Naive thymus-derived CD4-positive, alpha-beta T cell (primary cell): ENCODE measurements at regions not wholly inside any gene's neighbourhood (a gene's known extent, or its start where the extent isn't known, plus 50 kb on each side); places are given as distances from the start of the nearest gene placed in this dataset.

Experiments used
- ATAC-seq: fragments of 150-1000 bp; cut with Tn5 transposase; 2 replicates; pipeline ENCODE4 v1.10.0; 2021; ENCODE audit warnings: mild to moderate bottlenecking, moderate library complexity
- CTCF ChIA-PET: fragments of 350-600 bp; sonication (Branson Sonifier 250); formaldehyde crosslinking; loops from one replicate; lab custom pipeline; 2021; ENCODE audit warnings: antibody characterized with exemption; lab: Charles Lee
- POLR2A ChIA-PET: fragments of 350-600 bp; sonication (Branson Sonifier 250); formaldehyde crosslinking; loops from one replicate; lab custom pipeline; 2021; ENCODE audit warnings: antibody characterized with exemption, inconsistent platforms; lab: Charles Lee
- DNase-seq, 9 donors: peaks; one replicate each; pipeline versions ENCODE4 v3.0.0 to v3.0.0-alpha.2; 2020 to 2022; ENCODE audit warnings: mixed read lengths in 1 of 9
- H3K27ac ChIP-seq: one replicate; pipeline ENCODE4 v1.7.0; 2013; ENCODE audit warnings: mild to moderate bottlenecking, low read depth, low read length, moderate library complexity
- H3K27me3 ChIP-seq, 2 donors: one replicate each; pipeline ENCODE4 v1.7.0; 2013; ENCODE audit warnings: low read length in 2 of 2, mild to moderate bottlenecking in 2 of 2, moderate library complexity in 2 of 2; ENCODE audit not compliant: control insufficient read depth in 2 of 2, insufficient read depth in 2 of 2
- H3K36me3 ChIP-seq, 3 experiments: 1 replicate in 2 of 3; 2 replicates in 1 of 3; pipeline ENCODE4 v1.7.0; 2013; ENCODE audit warnings: low read length in 3 of 3, mild to moderate bottlenecking in 3 of 3, moderate library complexity in 1 of 3; ENCODE audit not compliant: insufficient read depth in 3 of 3, control insufficient read depth in 2 of 3
- H3K4me1 ChIP-seq, 2 donors: one replicate each; pipeline ENCODE4 v1.7.0; 2013; ENCODE audit warnings: low read length in 2 of 2, mild to moderate bottlenecking in 2 of 2, moderate library complexity in 1 of 2; ENCODE audit not compliant: control insufficient read depth in 2 of 2, insufficient read depth in 2 of 2
- H3K4me3 ChIP-seq: 2 replicates; pipeline ENCODE4 v1.7.0; 2013; ENCODE audit warnings: mild to moderate bottlenecking, low read length
- H3K9me3 ChIP-seq, 3 experiments: 1 replicate in 2 of 3; 2 replicates in 1 of 3; pipeline ENCODE4 v1.7.0; 2013; ENCODE audit warnings: low read length in 3 of 3; ENCODE audit not compliant: control insufficient read depth in 2 of 3
- H3K27ac Mint-ChIP-seq, 9 donors: one replicate each; pipeline ENCODE4 v1.8.0; 2020 to 2022; ENCODE audit warnings: mixed read lengths in 9 of 9, mild to moderate bottlenecking in 8 of 9, moderate library complexity in 5 of 9, inconsistent platforms in 2 of 9
- H3K27me3 Mint-ChIP-seq, 5 donors: one replicate each; pipeline ENCODE4 v1.8.0; 2021 to 2022; ENCODE audit warnings: mixed read lengths in 5 of 5, mild to moderate bottlenecking in 1 of 5
- H3K36me3 Mint-ChIP-seq, 5 donors: one replicate each; pipeline ENCODE4 v1.8.0; 2020 to 2022; ENCODE audit warnings: mixed read lengths in 5 of 5, mild to moderate bottlenecking in 3 of 5, inconsistent platforms in 1 of 5
- H3K4me1 Mint-ChIP-seq, 7 donors: one replicate each; pipeline ENCODE4 v1.8.0; 2020 to 2022; ENCODE audit warnings: mixed read lengths in 7 of 7, mild to moderate bottlenecking in 3 of 7, inconsistent platforms in 1 of 7
- H3K4me3 Mint-ChIP-seq, 10 donors: one replicate each; pipeline ENCODE4 v1.8.0; 2020 to 2022; ENCODE audit warnings: mild to moderate bottlenecking in 10 of 10, mixed read lengths in 10 of 10, moderate library complexity in 6 of 10, inconsistent platforms in 2 of 10
- H3K9me3 Mint-ChIP-seq, 11 donors: one replicate each; pipeline ENCODE4 v1.8.0; 2020 to 2022; ENCODE audit warnings: mixed read lengths in 11 of 11, mild to moderate bottlenecking in 4 of 11, inconsistent platforms in 1 of 11, moderate library complexity in 1 of 11
- intact Hi-C, 2 donors: fragments of 100-400 bp; cut with micrococcal nuclease; formaldehyde crosslinking; loops; one replicate each; pipeline ENCODE4 v1.15.1; 2023

DNA sequence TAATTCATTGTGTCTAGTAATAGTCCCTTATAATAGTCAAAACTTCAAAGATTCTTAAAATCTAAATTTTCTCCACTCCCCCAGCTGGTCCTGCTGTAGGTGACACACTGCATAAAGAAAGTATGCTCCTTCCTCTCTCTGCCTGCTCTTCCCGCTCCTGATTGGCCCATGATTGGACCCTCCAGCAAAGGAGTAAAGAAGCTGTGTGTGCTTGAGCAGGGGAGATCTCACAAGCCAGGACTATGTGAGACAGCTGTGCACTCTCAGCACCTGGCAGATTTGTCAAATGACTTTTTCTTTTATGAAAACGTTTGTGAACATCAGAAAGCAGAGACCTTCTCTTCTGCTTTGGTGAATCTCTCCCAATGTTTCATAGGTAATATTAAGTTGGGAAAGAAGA is 274.8 kb upstream of the LYPLAL1 start:
- H3K27me3 Mint-ChIP-seq: no peaks in the 10 kb centered on the region
- H3K27me3 ChIP-seq: peaks cover 0 to 2% of the 10 kb centered on the region in 2 donors
- ChIA-PET POLR2A (no interaction called here), CTCF (no interaction called here)
- H3K9me3 ChIP-seq: no peaks in the 10 kb centered on the region
- H3K4me1 ChIP-seq: no peaks in the 10 kb centered on the region
- no peak for ATAC-seq
- intact Hi-C loops: no loop called here
- H3K4me3 Mint-ChIP-seq: no peak overlapping the region
- no peaks in the 10 kb centered on the region for H3K4me1 Mint-ChIP-seq
- H3K9me3 Mint-ChIP-seq: peaks cover 0 to 9% (median 0%) of the 10 kb centered on the region in 11 donors
- no peak overlapping the region for H3K27ac ChIP-seq
- H3K4me3 ChIP-seq: no peak overlapping the region
- no peak overlapping the region for H3K27ac Mint-ChIP-seq
- H3K36me3 Mint-ChIP-seq: no peaks in the 10 kb centered on the region
- no peaks in the 10 kb centered on the region for H3K36me3 ChIP-seq
- no peak for DNase-seq

DNA sequence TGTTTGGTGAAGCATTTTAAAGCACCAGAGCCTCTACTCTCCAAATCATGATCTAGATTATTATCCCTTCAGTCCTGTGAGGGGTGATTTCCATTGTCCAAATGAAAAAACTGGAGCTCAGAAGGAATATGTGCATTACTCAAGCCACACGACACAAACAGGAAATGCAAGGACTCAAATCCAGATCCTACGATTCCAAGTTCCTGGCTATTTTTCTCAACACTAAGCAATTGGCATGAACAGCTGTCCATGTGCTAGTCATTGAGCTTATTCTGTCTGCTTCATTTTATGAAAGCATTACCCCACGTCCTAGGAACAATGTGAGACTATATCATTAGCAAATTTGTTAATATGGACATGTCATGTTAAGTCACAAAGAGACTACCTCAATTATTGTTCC is 273.1 kb upstream of the LYPLAL1 start:
- H3K27me3 ChIP-seq: peaks cover 0 to 2% of the 10 kb centered on the region in 2 donors
- H3K4me1 Mint-ChIP-seq: no peaks in the 10 kb centered on the region
- intact Hi-C loops: no loop called here
- no peaks in the 10 kb centered on the region for H3K36me3 ChIP-seq
- no peak overlapping the region for H3K4me3 ChIP-seq
- no peak overlapping the region for H3K27ac ChIP-seq
- H3K4me3 Mint-ChIP-seq: no peak overlapping the region
- no peak overlapping the region for H3K27ac Mint-ChIP-seq
- POLR2A ChIA-PET: no interaction called here
- no peaks in the 10 kb centered on the region for H3K36me3 Mint-ChIP-seq
- no peak for DNase-seq
- H3K9me3 Mint-ChIP-seq: peaks cover 0 to 5% (median 0%) of the 10 kb centered on the region in 11 donors
- CTCF ChIA-PET: no interaction called here
- H3K27me3 Mint-ChIP-seq: peaks cover 0 to 4% (median 0%) of the 10 kb centered on the region in 5 donors
- ATAC-seq: no peak
- no peaks in the 10 kb centered on the region for H3K9me3 ChIP-seq
- H3K4me1 ChIP-seq: no peaks in the 10 kb centered on the region

- no peaks in the 10 kb centered on the region for H3K36me3 Mint-ChIP-seq
Observed at GRCh38 chr1:218904416-218904815, 269.3 kb upstream of the LYPLAL1 start.

GRCh38 chr1:218916720-218917119 is 257.0 kb upstream of the LYPLAL1 start:
- DNase-seq: no peak
- Histone ChIP-seq H3K4me3 (no peak overlapping the region), H3K36me3 (no peaks in the 10 kb centered on the region), H3K9me3 (no peaks in the 10 kb centered on the region), H3K27ac (no peak overlapping the region), H3K4me1 (no peaks in the 10 kb centered on the region), H3K27me3 (no peaks in the 10 kb centered on the region)
- no peaks in the 10 kb centered on the region for H3K27me3 Mint-ChIP-seq
- no peak overlapping the region for H3K4me3 Mint-ChIP-seq
- no peak overlapping the region for H3K27ac Mint-ChIP-seq
- ChIA-PET POLR2A (no interaction called here), CTCF (no interaction called here)
- ATAC-seq: no peak
- intact Hi-C loops: no loop called here
- peaks cover 0 to 5% (median 0%) of the 10 kb centered on the region in 11 donors for H3K9me3 Mint-ChIP-seq
- no peaks in the 10 kb centered on the region for H3K4me1 Mint-ChIP-seq
- no peaks in the 10 kb centered on the region for H3K36me3 Mint-ChIP-seq

More at GRCh38 chr1:218904416-218904815, 269.3 kb upstream of the LYPLAL1 start:
- no peak overlapping the region for H3K27ac Mint-ChIP-seq
- CTCF ChIA-PET: interaction anchor here (0.7 kb wide), 1 partner anchor 1528 kb away, joined by 4 read pairs; no protein-coding TSS in a partner anchor
- no peaks in the 10 kb centered on the region for H3K4me1 Mint-ChIP-seq
- Histone ChIP-seq H3K9me3 (no peaks in the 10 kb centered on the region), H3K4me1 (no peaks in the 10 kb centered on the region), H3K27me3 (no peaks in the 10 kb centered on the region), H3K27ac (no peak overlapping the region), H3K36me3 (no peaks in the 10 kb centered on the region), H3K4me3 (no peak overlapping the region)
- no peak overlapping the region for H3K4me3 Mint-ChIP-seq
- H3K27me3 Mint-ChIP-seq: peaks cover 0 to 4% (median 0%) of the 10 kb centered on the region in 5 donors
- intact Hi-C loops: no loop called here
- peaks cover 0 to 9% (median 0%) of the 10 kb centered on the region in 11 donors for H3K9me3 Mint-ChIP-seq
- ATAC-seq: no peak
- POLR2A ChIA-PET: no interaction called here
- no peak for DNase-seq

DNA sequence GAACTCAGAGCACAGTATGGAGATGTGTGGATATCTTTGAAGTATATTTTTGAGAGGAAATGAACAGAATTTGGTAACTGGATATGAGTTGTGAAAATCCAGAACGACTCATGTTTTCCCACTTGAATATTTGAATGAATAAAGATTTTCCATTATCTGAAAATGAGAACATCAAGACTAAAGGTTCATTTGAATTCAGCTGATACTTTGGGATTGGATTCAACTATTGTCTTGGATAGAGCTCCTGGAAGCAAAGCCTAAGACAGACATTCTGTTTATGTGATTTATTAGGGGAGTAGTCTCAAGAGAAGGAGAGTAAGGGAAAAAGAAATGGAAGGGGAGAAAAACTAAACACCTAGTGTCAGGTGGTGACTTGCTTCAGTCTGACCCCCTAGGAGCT is 256.0 kb upstream of the LYPLAL1 start:
- Histone ChIP-seq H3K4me1 (no peaks in the 10 kb centered on the region), H3K27me3 (no peaks in the 10 kb centered on the region), H3K36me3 (no peaks in the 10 kb centered on the region), H3K4me3 (no peak overlapping the region), H3K27ac (no peak overlapping the region), H3K9me3 (no peaks in the 10 kb centered on the region)
- Mint-ChIP-seq H3K27ac (no peak overlapping the region), H3K9me3 (peaks cover 0 to 5% (median 0%) of the 10 kb centered on the region in 11 donors), H3K4me3 (no peak overlapping the region), H3K4me1 (no peaks in the 10 kb centered on the region), H3K36me3 (no peaks in the 10 kb centered on the region), H3K27me3 (no peaks in the 10 kb centered on the region)
- CTCF ChIA-PET: no interaction called here
- DNase-seq (no peak), ATAC-seq (no peak)
- POLR2A ChIA-PET: no interaction called here
- intact Hi-C loops: no loop called here

- Histone ChIP-seq H3K9me3 (no peaks in the 10 kb centered on the region), H3K27me3 (no peaks in the 10 kb centered on the region), H3K4me1 (no peaks in the 10 kb centered on the region), H3K27ac (no peak overlapping the region), H3K36me3 (no peaks in the 10 kb centered on the region), H3K4me3 (no peak overlapping the region)
- ChIA-PET CTCF (no interaction called here), POLR2A (no interaction called here)
- Mint-ChIP-seq H3K27ac (no peak overlapping the region), H3K9me3 (peaks cover 0 to 14% (median 0%) of the 10 kb centered on the region in 11 donors), H3K36me3 (no peaks in the 10 kb centered on the region), H3K4me3 (no peak overlapping the region), H3K4me1 (no peaks in the 10 kb centered on the region), H3K27me3 (peaks cover 0 to 6% (median 5%) of the 10 kb centered on the region in 5 donors)
- intact Hi-C loops: no loop called here
- ATAC-seq: no peak
- DNase-seq: no peak
Observed at GRCh38 chr1:218925777-218926176, 247.9 kb upstream of the LYPLAL1 start.

DNA sequence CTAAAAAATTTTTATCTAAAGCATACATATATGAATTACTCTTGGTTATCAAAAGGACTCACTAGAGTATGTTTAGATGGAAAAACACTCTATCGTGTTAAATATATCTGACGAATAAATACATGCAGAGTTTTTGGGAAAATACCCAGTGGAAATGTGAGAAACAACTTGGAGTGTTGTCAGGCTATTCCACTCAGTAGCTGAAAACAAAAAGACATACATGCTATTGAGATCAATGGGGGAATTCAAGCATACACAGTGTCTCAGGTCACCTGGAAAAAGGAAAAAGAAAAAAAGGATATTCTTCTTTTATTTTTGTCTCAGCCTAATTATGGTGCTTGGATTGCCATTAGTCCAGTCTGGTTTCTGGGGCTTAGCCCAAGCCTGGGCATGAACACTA is 247.0 kb upstream of the LYPLAL1 start:
- Histone ChIP-seq H3K36me3 (no peaks in the 10 kb centered on the region), H3K27ac (no peak overlapping the region), H3K9me3 (no peaks in the 10 kb centered on the region), H3K4me1 (no peaks in the 10 kb centered on the region), H3K4me3 (no peak overlapping the region), H3K27me3 (no peaks in the 10 kb centered on the region)
- H3K4me3 Mint-ChIP-seq: no peak overlapping the region
- peaks cover 0 to 14% (median 0%) of the 10 kb centered on the region in 11 donors for H3K9me3 Mint-ChIP-seq
- intact Hi-C loops: no loop called here
- ATAC-seq (no peak), DNase-seq (no peak)
- no peak overlapping the region for H3K27ac Mint-ChIP-seq
- POLR2A ChIA-PET: no interaction called here
- H3K4me1 Mint-ChIP-seq: no peaks in the 10 kb centered on the region
- CTCF ChIA-PET: no interaction called here
- no peaks in the 10 kb centered on the region for H3K36me3 Mint-ChIP-seq
- H3K27me3 Mint-ChIP-seq: peaks cover 0 to 9% (median 5%) of the 10 kb centered on the region in 5 donors
